Nephron (organoid): ENCODE measurements at regions not wholly inside any gene's neighbourhood (a gene's known extent, or its start where the extent isn't known, plus 50 kb on each side); places are given as distances from the start of the nearest gene placed in this dataset.
A peak's percentile ranks its signal among the peaks of the same experiment; 100 is the strongest.

Source experiments
- H3K27ac Mint-ChIP-seq, 3 experiments: 2 replicates each; pipeline ENCODE4 v1.8.0; 2020; ENCODE audit warnings: mixed read lengths in 3 of 3, mild to moderate bottlenecking in 2 of 3, moderate library complexity in 1 of 3
- H3K27me3 Mint-ChIP-seq: 2 replicates; pipeline ENCODE4 v1.8.0; 2021; ENCODE audit warnings: low read depth, mild to moderate bottlenecking, moderate library complexity, mixed read lengths
- H3K36me3 Mint-ChIP-seq: 2 replicates; pipeline ENCODE4 v1.8.0; 2020; ENCODE audit warnings: low read depth, mixed read lengths
- H3K4me1 Mint-ChIP-seq: 2 replicates; pipeline ENCODE4 v1.8.0; 2020; ENCODE audit warnings: mixed read lengths
- H3K4me3 Mint-ChIP-seq, 3 experiments: 2 replicates each; pipeline ENCODE4 v1.8.0; 2020; ENCODE audit warnings: mild to moderate bottlenecking in 3 of 3, mixed read lengths in 3 of 3, moderate library complexity in 2 of 3
- H3K9me3 Mint-ChIP-seq: 2 replicates; pipeline ENCODE4 v1.8.0; 2020; ENCODE audit warnings: mixed read lengths
- CTCF ChIP-seq, 3 experiments: fragments of 200-600 bp; sonication (generic); IDR thresholded peaks; one replicate each; pipeline ENCODE4 v1.5.0; 2021; ENCODE audit warnings: antibody characterized with exemption in 3 of 3; ENCODE audit not compliant: unreplicated experiment in 3 of 3

- H3K9me3 Mint-ChIP-seq, result no peaks in the 10 kb centered on the region
- peaks cover 10% of the 10 kb centered on the region for H3K4me1 Mint-ChIP-seq
- no peak overlapping the region for H3K4me3 Mint-ChIP-seq
- no peaks in the 10 kb centered on the region for H3K36me3 Mint-ChIP-seq
- H3K27me3 Mint-ChIP-seq, result peaks cover 4% of the 10 kb centered on the region
- no peak for TF ChIP-seq CTCF (IDR thresholded peaks at IDR 0.05; ENCODE audit: unreplicated experiment in 3 of 3)
- H3K27ac Mint-ChIP-seq, result no peak overlapping the region
These were observed 546.6 kb downstream of the CD83 start for GRCh38 chr6:14664112-14664601.

- peaks cover 4% of the 10 kb centered on the region for H3K27me3 Mint-ChIP-seq
- H3K4me1 Mint-ChIP-seq, result peaks cover 10% of the 10 kb centered on the region
- H3K36me3 Mint-ChIP-seq, result no peaks in the 10 kb centered on the region
- no peaks in the 10 kb centered on the region for H3K9me3 Mint-ChIP-seq
- TF ChIP-seq CTCF (IDR thresholded peaks at IDR 0.05; ENCODE audit: unreplicated experiment in 3 of 3), result no peak
- H3K4me3 Mint-ChIP-seq, result no peak overlapping the region
- no peak overlapping the region for H3K27ac Mint-ChIP-seq
These were observed 547.2 kb downstream of the CD83 start for GRCh38 chr6:14664621-14665315.

GRCh38 chr6:14665827-14666724, 548.5 kb downstream of the CD83 start:
- no peak for TF ChIP-seq CTCF (IDR thresholded peaks at IDR 0.05; ENCODE audit: unreplicated experiment in 3 of 3)
- Mint-ChIP-seq H3K36me3 (no peaks in the 10 kb centered on the region), H3K4me3 (no peak overlapping the region), H3K27ac (no peak overlapping the region), H3K9me3 (no peaks in the 10 kb centered on the region), H3K4me1 (peaks cover 16% of the 10 kb centered on the region), H3K27me3 (peaks cover 9% of the 10 kb centered on the region)

GRCh38 chr6:14670806-14671205, 553.2 kb downstream of the CD83 start:
- Mint-ChIP-seq H3K4me3 (no peak overlapping the region), H3K27ac (peak overlapping the region; percentile 24 to 85 (median 29)), H3K4me1 (peaks cover 32% of the 10 kb centered on the region), H3K36me3 (no peaks in the 10 kb centered on the region), H3K9me3 (no peaks in the 10 kb centered on the region), H3K27me3 (peaks cover 9% of the 10 kb centered on the region)
- no peak for TF ChIP-seq CTCF (IDR thresholded peaks at IDR 0.05; ENCODE audit: unreplicated experiment in 3 of 3)

- no peak overlapping the region for H3K4me3 Mint-ChIP-seq
These were observed 553.7 kb downstream of the CD83 start for GRCh38 chr6:14671261-14671681.

More at GRCh38 chr6:14671261-14671681, 553.7 kb downstream of the CD83 start:
- peaks cover 9% of the 10 kb centered on the region for H3K27me3 Mint-ChIP-seq
- no peaks in the 10 kb centered on the region for H3K36me3 Mint-ChIP-seq
- peak overlapping the region; percentile 24 to 85 (median 29) for H3K27ac Mint-ChIP-seq
- TF ChIP-seq CTCF (IDR thresholded peaks at IDR 0.05; ENCODE audit: unreplicated experiment in 3 of 3), result no peak
- no peaks in the 10 kb centered on the region for H3K9me3 Mint-ChIP-seq
- peaks cover 31% of the 10 kb centered on the region for H3K4me1 Mint-ChIP-seq
